Subcutaneous abdominal adipose tissue (tissue), 5 donors: ENCODE measurements at regions not wholly inside any gene's neighbourhood (a gene's known extent, or its start where the extent isn't known, plus 50 kb on each side); places are given as distances from the start of the nearest gene placed in this dataset.
"Not testable (repeated sequence)": the region's sequence is repeated elsewhere in the genome, so short reads cannot be mapped to it uniquely, and the experiment has no call there.

ENCODE experiments used
- H3K27ac ChIP-seq: one replicate; pipeline ENCODE4 v1.7.0; 2013; ENCODE audit warnings: low read depth, mild to moderate bottlenecking, inconsistent platforms, low read length, moderate library complexity
- H3K27me3 ChIP-seq, 5 donors: one replicate each; pipeline ENCODE4 v1.7.0; 2013; ENCODE audit warnings: low read length in 5 of 5, inconsistent platforms in 1 of 5; ENCODE audit not compliant: control insufficient read depth in 5 of 5, insufficient read depth in 4 of 5
- H3K36me3 ChIP-seq, 5 donors: one replicate each; pipeline ENCODE4 v1.7.0; 2013; ENCODE audit warnings: low read length in 5 of 5; ENCODE audit not compliant: control insufficient read depth in 5 of 5, insufficient read depth in 5 of 5
- H3K4me1 ChIP-seq, 5 donors: one replicate each; pipeline ENCODE4 v1.7.0; 2013; ENCODE audit warnings: low read length in 5 of 5, mild to moderate bottlenecking in 3 of 5, moderate library complexity in 1 of 5; ENCODE audit not compliant: control insufficient read depth in 5 of 5, insufficient read depth in 5 of 5
- H3K4me3 ChIP-seq, 5 donors: one replicate each; pipeline ENCODE4 v1.7.0; 2013; ENCODE audit warnings: low read length in 5 of 5, low read depth in 1 of 5
- H3K9ac ChIP-seq, 5 donors: one replicate each; pipeline ENCODE4 v1.7.0; 2013; ENCODE audit warnings: low read length in 5 of 5, mild to moderate bottlenecking in 4 of 5, moderate library complexity in 3 of 5
- H3K9me3 ChIP-seq, 5 donors: one replicate each; pipeline ENCODE4 v1.7.0; 2013; ENCODE audit warnings: low read length in 5 of 5; ENCODE audit not compliant: control insufficient read depth in 5 of 5
- donor health status: healthy.
- donor health status: healthy.
- donor health status: healthy.
- donor health status: healthy.
- donor health status: healthy.

DNA sequence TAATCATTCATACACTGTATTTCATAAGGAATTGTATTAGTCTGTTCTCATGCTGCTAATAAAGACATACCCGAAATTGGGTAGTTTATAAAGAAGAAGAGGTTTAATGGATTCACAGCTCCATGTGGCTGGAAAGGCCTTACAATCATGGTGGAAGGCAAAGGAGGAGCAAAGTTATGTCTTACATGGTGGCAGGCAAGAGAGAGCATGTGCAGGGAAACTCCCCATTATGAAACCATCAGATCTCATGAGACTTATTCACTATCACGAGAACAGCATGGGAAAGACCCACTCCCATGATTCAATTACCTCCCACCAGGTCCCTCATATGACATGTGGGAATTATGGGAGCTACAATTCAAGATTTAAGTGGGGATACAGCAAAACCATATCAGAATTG lies 122.9 kb upstream of the PHYHIPL start:
- not testable (repeated sequence) for H3K9me3 ChIP-seq, H3K27ac ChIP-seq, H3K27me3 ChIP-seq

DNA sequence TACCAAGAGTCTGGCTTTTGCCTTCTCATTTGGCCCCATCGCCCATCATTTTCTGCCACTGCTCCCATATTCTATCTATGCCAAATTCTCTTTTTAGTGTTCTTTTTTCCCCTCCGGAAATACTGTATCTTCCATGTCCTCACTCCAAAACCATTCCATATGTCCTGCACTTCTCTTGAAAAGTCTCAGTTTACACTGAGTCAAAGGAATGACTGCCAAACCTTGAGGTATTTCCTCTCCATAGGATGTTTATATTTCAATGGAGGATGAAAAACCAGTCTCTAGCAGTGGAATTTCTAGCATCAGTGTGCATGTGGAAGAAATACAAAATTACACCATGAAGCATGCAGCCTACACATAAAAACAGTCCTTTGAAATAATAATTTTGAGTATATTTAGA lies 121.4 kb upstream of the PHYHIPL start:
- H3K36me3 ChIP-seq: no peaks in the 10 kb centered on the region
- no peak overlapping the region for H3K4me3 ChIP-seq
- H3K9me3 ChIP-seq: peaks cover 0 to 7% (median under 1%) of the 10 kb centered on the region in 5 donors
- no peak overlapping the region for H3K27ac ChIP-seq
- H3K9ac ChIP-seq: no peak overlapping the region
- peaks cover 0 to 12% (median 0%) of the 10 kb centered on the region in 5 donors for H3K4me1 ChIP-seq
- H3K27me3 ChIP-seq: no peaks in the 10 kb centered on the region

More for the DNA sequence above, 122.9 kb upstream of the PHYHIPL start:
- H3K9ac ChIP-seq, H3K36me3 ChIP-seq, H3K4me3 ChIP-seq: not testable (repeated sequence)
- peaks cover 0 to 12% (median 0%) of the 10 kb centered on the region in 5 donors for H3K4me1 ChIP-seq

DNA sequence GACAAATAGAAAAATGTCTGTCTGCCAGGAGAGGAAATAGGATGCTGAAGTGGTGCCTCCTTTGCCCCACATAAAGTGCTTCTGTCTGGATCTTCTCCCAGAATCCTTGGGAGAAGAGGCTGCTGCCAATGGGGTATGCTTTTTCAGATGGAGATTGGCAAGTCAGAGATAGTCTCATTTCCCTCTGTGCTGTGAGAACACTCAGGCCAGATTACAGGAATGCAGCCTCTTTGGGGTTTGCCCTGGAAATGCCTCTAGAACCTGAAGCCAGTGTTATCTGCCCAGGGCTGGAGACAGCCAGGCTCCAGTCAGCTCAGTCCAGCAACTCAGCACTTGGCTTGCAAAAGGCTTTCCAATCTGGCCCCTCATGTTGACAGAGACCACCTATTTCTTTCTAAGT lies 119.1 kb upstream of the PHYHIPL start:
- Histone ChIP-seq H3K27me3 (no peaks in the 10 kb centered on the region), H3K4me1 (peaks cover 0 to 12% (median 0%) of the 10 kb centered on the region in 5 donors), H3K9me3 (peaks cover 0 to 7% (median 0%) of the 10 kb centered on the region in 5 donors), H3K36me3 (no peaks in the 10 kb centered on the region), H3K9ac (no peak overlapping the region), H3K4me3 (no peak overlapping the region), H3K27ac (no peak overlapping the region)

DNA sequence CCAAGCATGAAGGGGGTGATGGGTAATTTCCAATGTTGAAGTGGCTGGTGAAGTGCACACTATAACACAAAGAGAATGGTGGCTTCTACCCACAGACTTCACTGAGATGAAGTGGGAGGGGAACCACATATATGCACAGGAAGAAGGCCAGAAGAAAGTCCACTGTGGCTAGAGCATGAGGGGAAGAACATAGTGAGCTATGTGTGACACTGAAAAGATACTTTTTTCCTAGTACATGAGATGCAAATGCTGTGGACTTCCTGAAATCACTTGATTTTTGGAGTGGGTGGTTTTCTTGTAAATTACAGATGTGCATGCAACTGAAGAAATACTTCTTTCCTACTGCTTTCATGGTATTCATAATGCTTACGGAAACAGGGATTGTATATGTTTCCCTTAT lies 115.6 kb upstream of the PHYHIPL start:
- Histone ChIP-seq H3K4me3 (no peak overlapping the region), H3K27ac (no peak overlapping the region), H3K9ac (no peak overlapping the region), H3K27me3 (no peaks in the 10 kb centered on the region), H3K36me3 (no peaks in the 10 kb centered on the region), H3K4me1 (peaks cover 0 to 12% (median 0%) of the 10 kb centered on the region in 5 donors), H3K9me3 (no peaks in the 10 kb centered on the region)

DNA sequence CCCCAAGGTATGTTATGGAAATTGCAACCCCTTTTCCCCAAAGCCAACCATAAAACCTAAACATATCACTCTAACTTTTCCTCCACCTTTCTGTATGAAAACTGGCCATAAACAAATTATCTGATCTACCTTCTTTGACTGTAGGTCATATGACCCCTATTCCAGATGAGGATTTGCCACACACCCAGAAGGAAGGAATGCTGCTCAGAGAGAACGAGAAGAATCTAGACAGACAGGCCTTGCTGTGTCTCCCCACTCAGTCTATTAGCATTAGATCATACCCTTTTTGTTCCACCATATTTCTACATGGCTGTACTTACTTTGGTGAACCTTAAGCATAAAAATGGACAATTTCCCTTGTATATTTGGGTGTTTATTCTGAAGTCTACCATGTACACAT lies 113.0 kb upstream of the PHYHIPL start:
- Histone ChIP-seq H3K36me3 (no peaks in the 10 kb centered on the region), H3K27me3 (no peaks in the 10 kb centered on the region), H3K4me3 (no peak overlapping the region), H3K27ac (no peak overlapping the region), H3K9ac (no peak overlapping the region), H3K9me3 (no peaks in the 10 kb centered on the region), H3K4me1 (no peaks in the 10 kb centered on the region)

DNA sequence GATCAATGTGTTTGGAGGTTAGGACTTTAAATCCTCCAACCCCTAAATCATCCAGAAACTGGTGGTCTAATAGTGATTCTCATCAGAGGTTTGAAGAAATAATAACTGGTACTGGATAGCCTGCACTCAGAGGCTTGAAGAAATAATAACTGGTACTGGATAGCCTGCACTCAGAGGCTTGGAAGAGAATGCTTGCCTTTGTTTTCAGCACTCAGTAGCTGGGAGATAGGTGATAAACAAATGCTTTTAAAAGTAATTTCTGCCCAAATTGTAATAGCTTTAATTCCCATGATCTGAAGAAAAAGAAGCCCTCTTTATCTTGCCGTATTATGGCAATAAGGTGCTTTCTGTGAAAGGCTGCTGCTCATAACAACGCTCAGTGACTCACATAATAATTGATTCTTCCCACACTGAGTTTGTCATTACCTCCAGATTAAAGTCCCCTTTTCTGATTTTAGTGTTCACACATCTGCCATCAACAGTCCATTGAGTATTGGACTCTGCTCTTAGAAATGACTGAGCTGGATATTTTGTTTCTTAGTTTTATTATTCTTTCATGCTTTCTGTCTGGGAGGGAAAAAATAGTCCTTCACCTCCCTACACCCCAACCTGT lies 112.3 kb upstream of the PHYHIPL start:
- Histone ChIP-seq H3K27ac (no peak overlapping the region), H3K9ac (no peak overlapping the region)

DNA sequence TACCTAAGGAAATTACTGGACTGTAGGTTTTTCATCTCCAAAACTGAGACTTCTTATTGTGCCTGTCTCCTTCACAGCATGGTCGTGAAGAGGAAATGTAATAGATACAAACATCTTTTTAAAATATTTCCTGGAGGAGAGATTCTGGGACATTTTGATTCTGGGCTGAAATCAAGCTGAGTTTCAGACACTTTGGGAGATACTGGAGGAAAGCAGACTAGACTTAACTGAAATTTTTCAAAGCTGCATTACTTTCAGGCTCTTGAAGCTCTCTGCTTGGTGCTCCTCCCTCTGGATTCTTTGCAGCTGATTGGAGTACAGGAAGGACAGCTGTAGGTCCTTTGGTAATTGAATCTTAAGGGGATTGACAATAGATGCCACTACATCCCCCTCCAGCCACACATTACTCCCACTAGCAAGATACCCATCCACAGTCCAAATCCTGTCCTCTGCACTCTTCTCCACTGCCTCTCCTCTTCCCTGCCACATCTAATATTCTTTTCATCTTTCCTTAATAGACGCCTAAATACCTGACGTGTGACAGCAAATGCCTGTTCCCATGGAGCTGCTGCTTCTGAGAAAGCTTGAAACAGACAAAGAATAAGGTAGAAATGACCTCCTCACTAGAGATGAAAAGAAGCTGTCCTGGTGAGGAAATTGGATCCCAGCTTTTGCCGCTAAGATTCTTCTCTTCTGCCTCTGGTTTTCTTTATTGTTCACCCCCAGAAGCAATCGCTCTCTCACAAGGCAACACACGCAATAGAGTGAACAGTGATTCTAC lies 111.5 kb upstream of the PHYHIPL start:
- Histone ChIP-seq H3K27ac (no peak overlapping the region), H3K9ac (no peak overlapping the region), H3K4me1 (no peaks in the 10 kb centered on the region), H3K27me3 (no peaks in the 10 kb centered on the region), H3K36me3 (no peaks in the 10 kb centered on the region), H3K9me3 (no peaks in the 10 kb centered on the region), H3K4me3 (no peak overlapping the region)

More for the DNA sequence above, 112.3 kb upstream of the PHYHIPL start:
- Histone ChIP-seq H3K27me3 (no peaks in the 10 kb centered on the region), H3K4me1 (no peaks in the 10 kb centered on the region), H3K9me3 (no peaks in the 10 kb centered on the region), H3K36me3 (no peaks in the 10 kb centered on the region), H3K4me3 (no peak overlapping the region)

DNA sequence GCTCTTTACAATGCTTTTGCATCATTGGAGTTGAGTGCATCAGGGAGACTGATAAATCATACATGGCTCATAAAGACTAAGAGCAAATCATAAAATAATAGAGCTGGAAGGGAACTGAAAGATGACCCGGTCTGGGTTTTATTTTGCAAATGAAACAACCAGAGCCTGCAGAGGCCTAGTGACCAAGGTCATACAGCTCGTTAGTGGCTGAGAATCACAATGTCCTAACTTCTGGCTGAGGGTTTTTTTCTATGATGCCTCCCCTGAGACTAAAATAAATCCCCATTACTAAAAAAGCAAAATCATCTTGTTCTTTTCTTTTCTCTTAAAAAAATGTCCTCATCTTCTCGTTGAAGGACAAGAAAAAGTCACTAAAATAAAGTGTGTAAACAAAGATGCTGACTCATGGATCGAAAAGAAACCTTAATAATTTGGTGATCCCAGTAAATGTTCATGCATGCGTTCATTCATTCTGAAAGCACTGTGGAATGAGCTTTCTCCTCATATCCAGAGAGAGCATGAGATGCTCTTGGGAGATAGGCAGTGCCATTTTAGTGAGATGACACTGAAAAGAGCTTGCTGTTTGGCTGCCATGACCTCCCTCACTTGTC lies 107.8 kb upstream of the PHYHIPL start:
- Histone ChIP-seq H3K27me3 (no peaks in the 10 kb centered on the region), H3K27ac (no peak overlapping the region), H3K36me3 (no peaks in the 10 kb centered on the region), H3K4me1 (no peaks in the 10 kb centered on the region), H3K9ac (no peak overlapping the region), H3K4me3 (no peak overlapping the region), H3K9me3 (no peaks in the 10 kb centered on the region)

DNA sequence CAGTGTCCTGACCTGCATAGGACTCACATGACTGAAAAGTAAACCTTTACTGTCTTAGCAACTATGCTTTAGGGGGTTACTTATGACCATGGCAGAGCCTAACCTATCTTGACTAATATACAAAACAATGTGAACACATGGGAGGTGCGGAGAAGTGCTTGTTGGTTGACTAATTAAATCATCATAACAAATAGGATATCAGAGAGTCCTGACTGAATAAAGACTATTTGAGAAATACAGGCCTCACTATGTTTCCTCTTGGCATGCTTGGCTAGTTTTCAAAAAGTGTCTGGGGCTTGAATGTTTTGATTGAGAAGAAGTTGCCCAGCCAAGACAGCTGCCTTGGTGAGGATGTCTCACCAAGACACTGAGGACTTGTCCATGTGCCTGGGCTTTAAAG lies 104.4 kb upstream of the PHYHIPL start:
- H3K9me3 ChIP-seq: no peaks in the 10 kb centered on the region
- H3K9ac ChIP-seq: no peak overlapping the region
- H3K27me3 ChIP-seq: no peaks in the 10 kb centered on the region
- no peaks in the 10 kb centered on the region for H3K4me1 ChIP-seq
- no peaks in the 10 kb centered on the region for H3K36me3 ChIP-seq
- H3K27ac ChIP-seq: no peak overlapping the region
- no peak overlapping the region for H3K4me3 ChIP-seq

DNA sequence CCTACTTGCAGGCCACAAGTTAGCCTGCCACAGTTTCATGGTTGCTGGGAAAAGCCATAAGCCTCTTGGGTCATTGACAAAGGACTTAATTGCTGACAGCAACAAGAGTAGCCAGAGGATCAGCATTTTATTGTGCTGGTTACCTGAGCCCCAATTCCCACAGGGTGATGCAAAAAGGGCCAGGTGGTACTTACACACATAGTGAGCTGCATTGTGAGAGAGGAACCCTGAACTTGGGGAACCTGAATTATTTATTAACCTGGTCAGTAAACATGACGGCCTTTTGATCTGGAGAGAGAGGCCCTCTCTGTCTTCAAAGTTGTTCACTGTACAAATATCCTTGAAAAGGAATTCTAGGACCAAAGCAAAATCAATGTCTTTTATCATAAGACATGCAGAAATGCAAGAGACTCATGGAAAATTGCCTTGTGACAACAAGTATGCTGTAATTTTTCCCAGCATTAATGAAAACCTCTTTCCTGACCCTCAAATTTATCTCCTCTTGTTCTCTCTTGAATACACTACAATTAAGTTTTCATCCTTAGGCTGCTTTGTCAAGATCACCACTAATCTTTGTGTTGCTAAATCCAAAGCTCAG lies 102.9 kb upstream of the PHYHIPL start:
- H3K27me3 ChIP-seq: no peaks in the 10 kb centered on the region
- H3K4me1 ChIP-seq: no peaks in the 10 kb centered on the region
- no peaks in the 10 kb centered on the region for H3K9me3 ChIP-seq
- H3K27ac ChIP-seq: no peak overlapping the region
- no peaks in the 10 kb centered on the region for H3K36me3 ChIP-seq
- no peak overlapping the region for H3K9ac ChIP-seq
- no peak overlapping the region for H3K4me3 ChIP-seq
